Esophagus (tissue), 2 donors: ENCODE measurements at regions not wholly inside any gene's neighbourhood (a gene's known extent, or its start where the extent isn't known, plus 50 kb on each side); places are given as distances from the start of the nearest gene placed in this dataset.

Experiments used
- H3K27ac ChIP-seq, 2 donors: one replicate each; pipeline ENCODE4 v1.5.1; 2013; ENCODE audit warnings: low read depth in 2 of 2, mild to moderate bottlenecking in 2 of 2, inconsistent platforms in 1 of 2, low read length in 1 of 2, moderate library complexity in 1 of 2
- H3K27me3 ChIP-seq, 2 donors: one replicate each; pipeline ENCODE4 v1.6.1; 2013; ENCODE audit warnings: low read length in 2 of 2, control low read depth in 1 of 2, mild to moderate bottlenecking in 1 of 2; ENCODE audit not compliant: insufficient read depth in 2 of 2, control insufficient read depth in 1 of 2
- H3K36me3 ChIP-seq, 2 donors: one replicate each; pipeline ENCODE4 v1.6.1; 2013; ENCODE audit warnings: low read length in 1 of 2; ENCODE audit not compliant: control insufficient read depth in 2 of 2, insufficient read depth in 2 of 2
- H3K4me1 ChIP-seq, 2 donors: one replicate each; pipeline ENCODE4 v1.6.1; 2013; ENCODE audit warnings: low read length in 1 of 2; ENCODE audit not compliant: control insufficient read depth in 2 of 2, insufficient read depth in 2 of 2
- H3K4me3 ChIP-seq, 2 donors: one replicate each; pipeline ENCODE4 v1.5.1; 2013; ENCODE audit warnings: low read length in 2 of 2, mild to moderate bottlenecking in 2 of 2, low read depth in 1 of 2, moderate library complexity in 1 of 2
- H3K9me3 ChIP-seq, 2 donors: one replicate each; pipeline ENCODE4 v1.6.1; 2013; ENCODE audit warnings: mild to moderate bottlenecking in 2 of 2, low read depth in 1 of 2, low read length in 1 of 2, moderate library complexity in 1 of 2; ENCODE audit not compliant: control insufficient read depth in 2 of 2, insufficient read depth in 1 of 2
- WGBS, 2 donors: extraction: QIAGEN DNeasy Blood & Tissue Kit; methylation state at CpG; one replicate each; pipeline ENCODE4 v1.1.7; 2013; 5-methylcytosine and 5-hydroxymethylcytosine counted together
- donor health status: healthy with polysubstance abuse.
- donor health status: Bipolar disorder and iron deficiency.

DNA sequence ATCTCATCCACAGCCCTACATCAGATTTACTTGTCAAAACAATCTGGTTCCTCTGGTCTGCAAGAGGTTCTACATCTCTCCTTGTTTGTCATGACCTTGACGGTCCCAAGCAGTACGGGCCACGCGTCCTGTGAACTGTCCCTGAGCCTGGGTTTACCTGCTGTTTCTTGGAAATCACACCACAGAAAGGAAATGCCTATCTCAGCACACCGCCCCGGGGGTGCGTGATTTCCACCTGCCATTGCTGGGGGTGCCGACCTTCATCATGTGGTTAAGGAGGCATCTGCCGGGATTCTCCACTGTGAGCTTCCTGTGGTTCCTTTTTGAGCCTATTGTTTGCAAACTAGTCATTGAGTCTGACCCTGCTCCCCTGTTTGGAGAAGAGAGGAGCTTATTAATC, 1363.4 kb downstream of the BRD1 start:
- no peaks in the 10 kb centered on the region for H3K27me3 ChIP-seq

DNA sequence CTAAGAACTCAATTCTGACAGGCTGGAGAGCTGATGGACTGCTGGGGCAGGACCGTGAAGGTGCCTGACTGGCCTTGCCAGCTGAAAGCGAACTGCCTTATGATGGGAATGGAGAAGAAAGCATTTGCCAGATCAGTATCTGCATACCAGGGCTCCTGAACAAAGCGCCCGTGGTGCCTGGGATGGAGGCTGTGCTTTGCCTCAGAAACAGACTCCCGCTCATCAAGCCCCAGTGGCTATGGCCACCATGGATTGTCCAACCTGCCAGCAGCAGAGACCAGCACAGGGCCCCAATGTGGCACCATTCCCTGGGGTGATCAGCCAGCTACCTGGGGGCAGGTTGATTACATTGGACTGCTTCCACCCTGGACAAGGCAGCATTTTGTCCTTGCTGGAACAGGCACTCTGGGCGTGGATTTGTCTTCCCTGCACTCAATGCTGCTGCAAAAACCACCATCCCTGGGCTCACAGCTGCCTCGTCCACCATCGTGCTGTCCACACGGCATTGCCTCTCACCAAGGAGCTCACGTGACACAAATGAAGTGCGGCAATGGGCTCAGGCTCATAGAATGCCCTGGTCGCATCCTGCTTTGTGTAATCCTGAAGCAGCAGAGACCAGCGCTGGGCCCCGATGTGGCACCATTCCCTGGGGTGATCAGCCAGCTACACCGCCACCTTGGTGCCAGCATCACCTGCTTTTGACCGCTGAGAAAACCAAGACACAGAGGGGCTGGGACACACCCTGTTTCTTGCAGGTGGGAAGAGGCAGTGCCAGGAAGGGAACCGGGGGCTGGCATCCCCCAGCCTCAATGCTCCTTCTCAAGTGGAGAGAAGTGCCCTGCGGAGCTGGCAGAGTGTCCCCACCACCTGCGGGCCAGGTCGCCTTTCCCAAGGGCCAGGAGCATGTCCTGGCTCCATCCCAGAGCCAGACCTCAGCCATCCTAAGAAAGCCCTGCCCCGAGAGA, 1367.5 kb downstream of the BRD1 start:
- Histone ChIP-seq H3K36me3 (no peaks in the 10 kb centered on the region), H3K4me1 (no peaks in the 10 kb centered on the region), H3K27me3 (no peaks in the 10 kb centered on the region), H3K4me3 (no peak overlapping the region), H3K27ac (no peak overlapping the region), H3K9me3 (no peaks in the 10 kb centered on the region)
- 81% methylated on average over 21 of the region's 21 CpGs for WGBS, 2 donors

More for the DNA sequence above, 1363.4 kb downstream of the BRD1 start:
- Histone ChIP-seq H3K9me3 (no peaks in the 10 kb centered on the region), H3K4me3 (no peak overlapping the region), H3K27ac (no peak overlapping the region), H3K4me1 (no peaks in the 10 kb centered on the region), H3K36me3 (no peaks in the 10 kb centered on the region)
- WGBS, 2 donors: 51% methylated on average over 9 of the region's 9 CpGs

DNA sequence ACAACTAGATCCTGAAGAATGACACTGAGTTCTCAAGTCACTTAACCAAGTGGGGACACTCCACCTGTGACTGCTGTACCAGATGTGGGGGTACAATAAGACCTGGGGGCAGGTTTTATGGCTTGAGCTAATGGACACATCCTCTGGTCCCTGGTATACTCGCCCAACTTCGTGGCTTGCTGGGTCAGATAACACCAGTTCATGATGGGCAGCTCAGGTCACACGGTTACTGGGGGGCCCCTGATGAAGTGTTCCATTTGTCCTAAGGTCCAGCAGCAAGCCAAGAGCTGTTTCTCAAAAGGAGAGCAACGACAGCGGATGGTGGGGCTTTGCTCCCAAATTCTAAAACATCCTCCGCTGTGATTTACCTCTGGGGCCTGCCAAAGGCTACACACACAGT, 1368.4 kb downstream of the BRD1 start:
- no peaks in the 10 kb centered on the region for H3K9me3 ChIP-seq
- no peaks in the 10 kb centered on the region for H3K36me3 ChIP-seq
- H3K27ac ChIP-seq: no peak overlapping the region
- no peaks in the 10 kb centered on the region for H3K27me3 ChIP-seq
- no peak overlapping the region for H3K4me3 ChIP-seq
- no peaks in the 10 kb centered on the region for H3K4me1 ChIP-seq
- WGBS, 2 donors: 73% methylated on average over 6 of the region's 6 CpGs

DNA sequence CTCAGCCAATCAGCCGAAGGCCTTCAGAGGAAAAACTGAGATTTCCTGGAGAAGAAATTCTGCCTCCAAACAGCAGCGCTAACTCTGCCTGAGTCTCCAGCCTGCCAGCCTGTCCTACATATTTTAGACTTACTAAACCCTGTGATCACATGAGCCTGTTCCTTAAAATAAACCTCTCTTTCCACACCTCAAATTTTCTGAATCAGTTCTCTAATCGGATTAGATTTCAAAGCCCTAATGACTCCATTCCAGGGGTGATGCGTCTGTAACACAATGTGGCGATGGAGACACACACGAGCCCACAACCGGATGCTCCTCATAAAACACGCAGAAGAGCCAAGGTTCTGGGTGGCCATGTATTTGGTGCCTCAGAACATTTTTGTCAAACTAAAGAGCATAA, 1371.2 kb downstream of the BRD1 start:
- WGBS, 2 donors: 87 to 88% methylated on average over 8 of the region's 8 CpGs
- H3K4me1 ChIP-seq: no peaks in the 10 kb centered on the region
- no peaks in the 10 kb centered on the region for H3K27me3 ChIP-seq
- no peaks in the 10 kb centered on the region for H3K9me3 ChIP-seq
- H3K4me3 ChIP-seq: no peak overlapping the region
- no peaks in the 10 kb centered on the region for H3K36me3 ChIP-seq
- H3K27ac ChIP-seq: no peak overlapping the region

DNA sequence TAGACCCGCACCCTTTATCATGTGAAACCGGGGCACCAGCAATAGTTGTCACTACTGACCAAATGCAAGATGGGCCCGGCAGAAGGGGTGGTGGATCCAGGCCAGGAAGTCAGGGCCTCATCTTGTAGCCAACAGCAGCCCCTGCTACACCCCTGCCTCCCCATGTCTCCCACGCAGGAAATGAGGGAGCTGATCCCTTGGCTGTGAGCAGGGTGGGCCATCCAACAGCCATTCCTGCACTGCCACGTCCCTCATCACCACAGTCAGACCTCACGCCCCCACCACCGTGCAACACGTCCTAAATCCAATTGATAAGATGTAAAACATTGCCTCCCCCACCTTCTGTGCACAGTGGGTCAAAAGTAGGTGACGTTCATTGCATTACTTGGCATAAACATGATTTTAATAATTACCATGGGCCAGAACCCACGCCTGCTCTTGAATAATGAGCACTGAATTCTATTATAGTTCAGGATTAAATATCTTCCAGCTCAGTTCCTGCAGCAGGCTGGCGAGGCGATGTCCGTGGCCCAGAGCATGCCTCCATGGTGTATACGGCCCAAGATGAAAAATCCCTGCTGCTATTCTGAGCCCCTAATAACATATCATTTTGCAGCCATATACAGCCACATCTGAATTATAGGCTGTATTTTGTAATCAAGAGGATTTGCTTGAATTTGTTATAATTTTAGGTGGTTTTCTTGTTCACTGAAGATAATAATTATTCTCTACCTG, 1373.8 kb downstream of the BRD1 start:
- WGBS, 2 donors: 71 to 73% methylated on average over 14 of the region's 14 CpGs

DNA sequence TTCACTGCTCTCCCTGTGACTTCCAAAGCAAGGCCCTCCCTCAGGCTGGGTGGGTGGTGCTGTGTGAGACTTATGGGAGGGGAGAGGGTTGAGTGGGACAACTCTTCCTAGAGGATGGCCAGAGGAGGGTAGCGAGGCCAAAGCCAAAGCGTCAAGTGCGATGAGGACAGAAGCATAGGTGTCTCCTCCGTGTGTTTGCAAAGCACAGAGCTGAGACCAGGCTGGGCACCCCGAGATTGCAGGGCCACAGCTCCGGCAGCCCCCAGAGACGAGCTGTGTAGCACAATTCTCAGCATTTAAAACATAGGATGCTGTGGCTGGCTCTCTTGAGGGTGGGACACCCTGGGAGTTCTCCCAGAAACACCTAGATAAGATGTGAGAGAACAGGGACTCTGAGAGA, 1374.5 kb downstream of the BRD1 start:
- no peak overlapping the region for H3K27ac ChIP-seq
- no peaks in the 10 kb centered on the region for H3K36me3 ChIP-seq
- H3K4me3 ChIP-seq: no peak overlapping the region
- 87 to 90% methylated on average over 7 of the region's 7 CpGs for WGBS, 2 donors
- H3K4me1 ChIP-seq: peaks cover 0 to 4% of the 10 kb centered on the region in 2 donors
- H3K27me3 ChIP-seq: no peaks in the 10 kb centered on the region
- H3K9me3 ChIP-seq: peaks cover 5 to 9% of the 10 kb centered on the region in 2 donors

More for the DNA sequence above, 1373.8 kb downstream of the BRD1 start:
- Histone ChIP-seq H3K27ac (no peak overlapping the region), H3K4me3 (no peak overlapping the region), H3K9me3 (peaks cover 0 to 3% of the 10 kb centered on the region in 2 donors), H3K27me3 (no peaks in the 10 kb centered on the region), H3K4me1 (peaks cover 0 to 4% of the 10 kb centered on the region in 2 donors), H3K36me3 (no peaks in the 10 kb centered on the region)

DNA sequence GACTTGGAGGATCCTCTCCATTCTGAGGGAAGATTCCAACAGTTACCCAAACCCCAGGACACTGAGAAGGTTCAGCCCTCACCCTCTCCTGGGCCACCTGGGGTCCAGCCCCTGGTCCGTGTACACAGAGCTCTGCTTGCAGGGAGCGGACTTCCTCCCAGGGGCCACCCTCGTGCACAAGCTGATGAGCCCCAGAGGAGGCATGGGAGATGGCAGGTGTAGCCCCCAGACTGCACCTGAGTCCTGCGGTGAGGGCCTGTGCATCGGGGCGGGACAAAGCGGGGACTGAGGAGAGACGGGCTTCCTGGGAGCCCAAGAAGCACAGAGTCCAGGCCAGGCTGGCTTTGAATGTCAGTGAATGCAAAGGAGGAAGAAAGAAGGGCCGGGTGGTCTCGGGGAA, 1374.9 kb downstream of the BRD1 start:
- Histone ChIP-seq H3K36me3 (no peaks in the 10 kb centered on the region), H3K4me1 (peaks cover 0 to 4% of the 10 kb centered on the region in 2 donors), H3K4me3 (no peak overlapping the region), H3K27me3 (no peaks in the 10 kb centered on the region), H3K9me3 (peaks cover 8 to 11% of the 10 kb centered on the region in 2 donors), H3K27ac (no peak overlapping the region)
- WGBS, 2 donors: 81 to 82% methylated on average over 10 of the region's 10 CpGs

DNA sequence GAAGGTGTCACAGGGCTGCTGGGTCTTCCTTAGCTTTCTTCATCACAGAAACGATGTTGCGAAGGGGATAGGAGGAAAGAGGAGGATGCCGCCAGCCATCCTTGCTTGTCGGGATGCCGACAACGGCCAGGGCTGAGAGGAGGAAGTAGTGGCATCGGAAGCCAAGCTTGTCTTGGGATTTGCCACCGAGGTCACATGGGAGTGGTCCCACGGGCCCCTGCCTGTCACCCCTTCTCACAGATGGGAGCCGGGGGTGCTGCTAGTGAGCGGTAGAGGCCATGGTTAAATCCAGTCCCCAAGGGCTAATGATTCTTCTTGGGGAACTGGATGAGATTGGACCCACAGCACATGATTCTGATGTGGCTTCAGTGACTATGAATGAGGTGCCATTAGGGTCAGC, 1375.8 kb downstream of the BRD1 start:
- Histone ChIP-seq H3K27ac (no peak overlapping the region), H3K36me3 (no peaks in the 10 kb centered on the region), H3K9me3 (peaks cover 9 to 11% of the 10 kb centered on the region in 2 donors), H3K27me3 (no peaks in the 10 kb centered on the region), H3K4me1 (peaks cover 0 to 4% of the 10 kb centered on the region in 2 donors), H3K4me3 (no peak overlapping the region)
- 79 to 81% methylated on average over 11 of the region's 11 CpGs for WGBS, 2 donors

DNA sequence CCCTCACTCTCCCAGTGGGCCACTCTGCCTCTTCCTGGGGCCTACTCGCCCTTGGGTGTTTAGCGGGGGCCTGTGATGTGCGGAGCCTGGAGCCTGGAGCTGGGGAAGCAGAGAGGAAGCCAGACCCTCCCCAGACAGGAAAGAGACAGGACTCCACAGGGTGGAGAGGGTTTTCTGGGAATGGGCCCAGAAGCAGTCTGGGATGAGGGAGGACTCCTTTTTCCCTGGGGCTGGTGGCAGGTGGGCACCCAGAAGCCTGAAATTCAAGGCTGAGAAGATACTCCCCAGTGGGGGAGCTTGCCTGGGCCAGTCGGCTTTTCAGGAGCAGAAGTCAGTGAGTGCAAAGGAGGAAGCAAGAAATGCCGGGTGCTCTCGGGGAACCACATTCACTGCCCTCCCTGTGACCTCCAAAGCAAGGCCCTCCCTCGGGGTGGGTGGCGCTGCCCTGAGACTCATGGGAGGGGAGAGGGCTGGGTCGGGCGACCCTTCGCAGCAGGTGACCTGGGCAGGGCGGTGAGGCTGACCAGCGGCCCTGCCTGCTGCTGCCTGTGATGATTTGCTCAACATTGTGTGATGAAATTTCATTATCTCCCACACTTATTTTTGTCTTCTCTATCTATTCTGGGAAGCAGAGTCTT, 1377.4 kb downstream of the BRD1 start:
- H3K27ac ChIP-seq: no peak overlapping the region
- H3K4me1 ChIP-seq: peaks cover 2 to 4% of the 10 kb centered on the region in 2 donors
- peaks cover 9 to 11% of the 10 kb centered on the region in 2 donors for H3K9me3 ChIP-seq
- no peaks in the 10 kb centered on the region for H3K36me3 ChIP-seq
- no peaks in the 10 kb centered on the region for H3K27me3 ChIP-seq
- no peak overlapping the region for H3K4me3 ChIP-seq
- WGBS, 2 donors: 59 to 67% methylated on average over 13 of the region's 13 CpGs
